OCI-LY1 (cell line): ENCODE measurements at regions not wholly inside any gene's neighbourhood (a gene's known extent, or its start where the extent isn't known, plus 50 kb on each side); places are given as distances from the start of the nearest gene placed in this dataset.

Experiments
- EZH2 ChIP-seq: fragments of 200-600 bp; sonication (generic), shearing (Covaris generic); IDR thresholded peaks from 2 replicates; pipeline ENCODE4 v1.8.0; 2017; ENCODE audit warnings: borderline replicate concordance, mixed run types, mild to moderate bottlenecking, antibody characterized with exemption, low read length, moderate library complexity, mixed read lengths
- TF ChIP-seq, protein P1 (sequence below): fragments of 200-600 bp; sonication (generic), shearing (Covaris generic); IDR thresholded peaks from 2 replicates; pipeline ENCODE4 v1.5.1; 2017; ENCODE audit warnings: mild to moderate bottlenecking, antibody characterized with exemption, low read length, moderate library complexity, mixed read lengths

DNA sequence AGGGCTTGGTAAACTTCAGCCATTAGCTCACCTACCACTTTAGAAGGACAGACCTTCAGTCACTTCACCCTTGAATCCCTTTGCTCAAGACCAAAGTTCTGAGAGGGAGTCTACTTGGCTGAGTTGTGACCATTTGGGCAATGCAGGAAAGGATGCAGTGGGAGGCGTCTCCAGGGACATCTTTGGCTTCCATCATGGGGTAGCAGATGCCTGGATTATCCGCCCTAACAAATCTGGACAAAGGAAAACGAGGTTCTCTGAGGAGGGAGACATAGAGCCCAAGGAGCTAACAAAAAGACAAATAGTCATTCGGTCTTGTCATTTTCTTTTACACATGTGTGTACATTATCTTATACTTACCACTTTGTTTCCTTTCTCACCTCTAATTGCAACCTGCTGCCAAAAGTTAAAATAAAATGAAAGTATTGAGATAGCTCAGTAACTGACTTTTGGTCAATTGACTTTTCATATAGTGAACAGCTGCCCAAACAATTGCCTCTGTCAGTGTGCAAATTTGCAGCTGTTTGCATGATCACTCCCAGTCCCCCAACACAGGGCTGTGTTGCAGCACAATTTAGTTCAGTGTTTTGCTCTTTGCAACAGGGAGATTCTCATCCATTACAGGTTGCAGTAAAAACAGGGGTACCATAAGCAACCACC lies 108.9 kb upstream of the EEF2KMT start:
- TF ChIP-seq, protein P1, sequence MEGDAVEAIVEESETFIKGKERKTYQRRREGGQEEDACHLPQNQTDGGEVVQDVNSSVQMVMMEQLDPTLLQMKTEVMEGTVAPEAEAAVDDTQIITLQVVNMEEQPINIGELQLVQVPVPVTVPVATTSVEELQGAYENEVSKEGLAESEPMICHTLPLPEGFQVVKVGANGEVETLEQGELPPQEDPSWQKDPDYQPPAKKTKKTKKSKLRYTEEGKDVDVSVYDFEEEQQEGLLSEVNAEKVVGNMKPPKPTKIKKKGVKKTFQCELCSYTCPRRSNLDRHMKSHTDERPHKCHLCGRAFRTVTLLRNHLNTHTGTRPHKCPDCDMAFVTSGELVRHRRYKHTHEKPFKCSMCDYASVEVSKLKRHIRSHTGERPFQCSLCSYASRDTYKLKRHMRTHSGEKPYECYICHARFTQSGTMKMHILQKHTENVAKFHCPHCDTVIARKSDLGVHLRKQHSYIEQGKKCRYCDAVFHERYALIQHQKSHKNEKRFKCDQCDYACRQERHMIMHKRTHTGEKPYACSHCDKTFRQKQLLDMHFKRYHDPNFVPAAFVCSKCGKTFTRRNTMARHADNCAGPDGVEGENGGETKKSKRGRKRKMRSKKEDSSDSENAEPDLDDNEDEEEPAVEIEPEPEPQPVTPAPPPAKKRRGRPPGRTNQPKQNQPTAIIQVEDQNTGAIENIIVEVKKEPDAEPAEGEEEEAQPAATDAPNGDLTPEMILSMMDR, result no peak
- no peak for TF ChIP-seq EZH2
